ENCODE measurements at regions not wholly inside any gene's neighbourhood (a gene's known extent, or its start where the extent isn't known, plus 50 kb on each side); places are given as distances from the start of the nearest gene placed in this dataset.

- DNase-seq, result peak; percentile 46
These were observed 55.8 kb upstream of the SHC3 start for GRCh38 chr9:89234205-89235067.

GRCh38 chr9:89236955-89237573, 58.4 kb upstream of the SHC3 start:
- no peak for DNase-seq

GRCh38 chr9:89238424-89238823, 59.8 kb upstream of the SHC3 start:
- no peak for DNase-seq

- DNase-seq, result no peak
These were observed 64.9 kb upstream of the SHC3 start for GRCh38 chr9:89243296-89244061.

GRCh38 chr9:89246840-89247239, 64.2 kb upstream of the CKS2 start:
- no peak for DNase-seq

- DNase-seq, result no peak
These were observed 63.3 kb upstream of the CKS2 start for GRCh38 chr9:89247431-89248353.

GRCh38 chr9:89249001-89249400, 62.0 kb upstream of the CKS2 start:
- DNase-seq, result no peak

GRCh38 chr9:89252651-89253267, 58.2 kb upstream of the CKS2 start:
- no peak for DNase-seq

- DNase-seq, result no peak
These were observed 56.8 kb upstream of the CKS2 start for GRCh38 chr9:89254058-89254772.

GRCh38 chr9:89254773-89255125, 56.2 kb upstream of the CKS2 start:
- DNase-seq, result no peak

GRCh38 chr9:89256225-89256624, 54.8 kb upstream of the CKS2 start:
- no peak for DNase-seq

GRCh38 chr9:89256642-89257041, 54.4 kb upstream of the CKS2 start:
- no peak for DNase-seq

GRCh38 chr9:89260525-89260924, 50.5 kb upstream of the CKS2 start:
- DNase-seq, result no peak

Data from stimulated activated CD4-positive, alpha-beta T cell treated with anti-CD3 and anti-CD28 coated beads, Interleukin-12 subunit alpha, Interleukin-12 subunit beta, amount 100 ng/mL, for 4 hours (primary cell).